ENCODE measurements at regions not wholly inside any gene's neighbourhood (a gene's known extent, or its start where the extent isn't known, plus 50 kb on each side); places are given as distances from the start of the nearest gene placed in this dataset.

DNA sequence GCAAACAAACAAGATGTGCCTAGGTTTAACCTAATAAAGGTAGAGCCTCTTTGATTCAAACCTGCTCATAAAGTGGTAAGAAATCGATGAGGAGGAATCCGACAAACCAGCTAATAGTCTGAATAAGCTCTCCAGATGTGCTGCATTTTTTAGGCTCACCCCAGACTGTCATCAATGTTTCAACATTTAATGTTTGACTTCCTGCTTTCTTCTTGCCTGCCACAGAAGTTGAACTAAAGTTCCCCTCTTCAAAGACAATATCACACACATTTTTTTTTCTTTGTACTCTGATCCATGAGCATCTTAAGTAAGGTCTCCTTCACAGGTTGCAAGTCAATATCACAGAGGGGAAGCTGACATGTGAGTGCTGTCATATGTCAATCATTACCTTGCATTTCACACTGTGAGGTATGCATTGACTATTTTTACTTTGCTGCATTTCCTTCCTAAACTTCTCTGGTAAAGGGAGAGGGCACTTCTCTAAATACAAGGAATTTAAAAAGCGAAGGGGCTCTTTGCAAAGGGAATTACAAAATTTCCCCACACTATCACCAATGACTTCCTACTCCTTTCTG, 172.3 kb upstream of the MCTP2 start:
- DNase-seq (ENCODE audit: low read depth in 4 of 4, low spot score in 3 of 4), result no peak

DNA sequence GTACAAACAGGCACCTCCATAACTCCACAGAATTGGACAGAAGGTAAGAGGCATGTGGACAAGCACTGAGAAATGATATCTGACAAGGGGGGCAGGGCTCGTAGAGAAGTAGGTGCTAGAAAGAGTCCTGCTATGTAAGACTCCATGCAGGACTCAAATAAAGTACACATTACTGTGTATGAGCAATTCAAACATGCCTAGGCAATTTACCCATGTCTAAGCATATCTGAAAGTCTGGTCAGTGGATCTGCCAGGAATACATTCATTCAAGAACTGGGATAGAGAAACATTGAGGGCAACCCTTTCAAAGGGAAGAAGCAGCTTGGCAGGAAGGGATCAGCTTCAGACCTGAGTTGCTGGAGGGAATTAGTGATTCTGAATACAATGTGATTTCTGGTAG, 174.1 kb upstream of the MCTP2 start:
- no peak for DNase-seq (ENCODE audit: low read depth in 4 of 4, low spot score in 3 of 4)

DNA sequence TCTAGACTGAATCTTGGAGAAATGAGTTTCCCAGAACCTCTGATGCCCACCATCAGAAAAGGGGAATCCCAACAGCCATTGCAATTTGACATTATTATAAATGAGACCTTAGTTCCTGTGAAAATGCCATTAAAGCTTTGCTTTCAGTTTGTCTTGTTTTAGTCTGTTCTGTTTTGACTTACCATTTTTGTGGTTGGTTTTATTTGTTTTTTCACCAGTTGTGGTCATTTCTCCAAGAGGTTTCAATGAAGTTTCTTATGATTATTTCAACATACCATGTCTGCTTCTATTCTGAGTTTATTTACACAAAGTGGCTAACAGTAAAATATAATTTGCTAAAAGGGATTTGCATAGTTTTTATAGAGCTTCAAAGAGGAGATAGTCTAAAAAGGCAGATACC, 175.0 kb upstream of the MCTP2 start:
- no peak for DNase-seq (ENCODE audit: low read depth in 4 of 4, low spot score in 3 of 4)

GRCh38 chr15:94053626-94054025, 177.7 kb upstream of the MCTP2 start:
- DNase-seq (ENCODE audit: low read depth in 4 of 4, low spot score in 3 of 4), result no peak

GRCh38 chr15:94052711-94053110, 178.7 kb upstream of the MCTP2 start:
- no peak for DNase-seq (ENCODE audit: low read depth in 4 of 4, low spot score in 3 of 4)

GRCh38 chr15:94047566-94047965, 183.8 kb upstream of the MCTP2 start:
- DNase-seq (ENCODE audit: low read depth in 4 of 4, low spot score in 3 of 4), result no peak

GRCh38 chr15:94042180-94042928, 189.0 kb upstream of the MCTP2 start:
- no peak for DNase-seq (ENCODE audit: low read depth in 4 of 4, low spot score in 3 of 4)

DNA sequence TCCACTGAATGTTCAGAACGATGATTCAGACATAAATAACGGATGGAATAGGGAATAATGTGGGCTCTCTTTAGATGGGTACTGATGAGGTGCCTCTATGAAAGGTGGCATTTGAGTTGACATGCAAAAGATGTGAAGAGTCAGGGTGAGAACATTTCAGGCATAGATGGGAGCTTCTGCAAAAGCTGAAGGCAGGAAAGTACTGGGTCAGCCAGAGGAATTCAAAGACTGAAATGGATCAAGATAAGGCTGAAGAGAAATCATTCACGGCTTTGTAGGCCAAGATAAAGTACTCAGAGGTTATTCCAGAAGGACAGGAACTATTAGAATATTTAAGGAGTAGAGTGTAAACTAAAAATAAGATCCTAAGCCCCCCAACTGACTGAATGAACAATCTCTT, 189.6 kb upstream of the MCTP2 start:
- DNase-seq (ENCODE audit: low read depth in 4 of 4, low spot score in 3 of 4), result no peak

DNA sequence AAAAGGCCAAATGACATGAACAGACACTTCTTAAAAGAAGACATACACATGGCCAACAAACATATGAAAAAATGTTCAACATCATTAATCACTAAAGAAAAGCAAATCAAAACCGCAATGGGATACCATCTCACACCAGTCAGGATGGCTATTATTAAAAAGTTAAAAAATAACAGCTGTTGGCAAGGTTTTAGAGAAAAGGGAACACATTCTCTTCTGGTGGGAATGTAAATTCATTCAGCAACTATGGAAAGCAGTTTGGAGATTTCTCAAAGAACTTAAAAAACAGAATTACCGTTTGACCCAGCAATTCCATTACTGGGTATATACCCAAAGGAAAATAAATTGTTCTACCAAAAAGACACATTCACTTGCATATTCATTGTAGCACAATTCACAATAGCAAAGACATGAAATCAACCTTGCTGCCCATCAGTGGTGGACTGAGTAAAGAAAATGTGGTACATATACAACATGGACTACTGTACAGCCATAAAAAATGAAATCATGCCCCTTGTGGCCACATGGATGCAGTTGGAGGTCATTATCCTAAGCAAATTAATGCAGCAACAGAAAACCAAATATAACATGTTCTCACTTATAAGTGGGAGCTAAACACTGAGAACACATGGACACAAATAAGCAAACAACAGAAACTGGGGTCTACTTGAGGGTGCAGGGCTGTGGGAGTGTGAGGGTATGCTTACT, 190.7 kb upstream of the MCTP2 start:
- no peak for DNase-seq (ENCODE audit: low read depth in 4 of 4, low spot score in 3 of 4)

DNA sequence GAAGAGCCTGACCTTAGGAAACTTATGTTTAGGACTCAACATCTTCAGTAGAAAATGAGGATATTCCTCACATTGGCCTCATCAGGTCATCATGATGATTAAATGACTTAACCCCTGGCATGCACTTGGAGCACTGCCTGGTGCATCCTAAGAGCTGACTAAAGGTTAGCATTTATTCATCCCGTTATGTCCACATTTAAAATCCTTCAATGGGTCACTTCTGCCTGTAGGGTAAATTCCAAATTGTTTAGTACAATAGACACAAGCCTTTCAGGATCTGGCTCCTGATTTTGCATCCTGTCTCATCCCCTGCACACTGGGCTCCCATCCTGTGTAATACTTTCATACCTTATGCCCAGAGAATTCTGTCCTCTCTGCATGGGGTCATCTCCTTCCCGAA, 195.2 kb upstream of the MCTP2 start:
- no peak for DNase-seq (ENCODE audit: low read depth in 4 of 4, low spot score in 3 of 4)

DNA sequence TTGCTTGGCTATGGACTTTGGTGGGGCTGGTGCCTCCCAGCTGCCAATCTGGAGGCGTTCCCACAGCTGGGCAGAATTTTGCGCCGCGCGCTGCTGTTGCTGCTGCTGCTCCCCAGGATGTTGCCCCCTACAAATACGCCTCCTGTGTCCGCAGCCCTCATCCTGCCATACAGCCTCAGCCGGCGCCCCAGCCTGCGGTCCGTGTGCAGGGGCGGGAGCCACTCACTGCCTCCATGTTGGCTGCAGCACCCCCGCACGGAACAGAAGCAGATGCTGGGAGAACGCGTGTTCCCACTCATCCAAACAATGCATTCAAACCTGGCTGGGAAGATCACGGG, 197.7 kb upstream of the MCTP2 start:
- no peak for DNase-seq (ENCODE audit: low read depth in 4 of 4, low spot score in 3 of 4)

GRCh38 chr15:94033014-94033682, 198.2 kb upstream of the MCTP2 start:
- DNase-seq (ENCODE audit: low read depth in 4 of 4, low spot score in 3 of 4), result no peak

GRCh38 chr15:94032571-94032970, 198.8 kb upstream of the MCTP2 start:
- DNase-seq (ENCODE audit: low read depth in 4 of 4, low spot score in 3 of 4), result no peak

GRCh38 chr15:94031072-94031471, 200.3 kb upstream of the MCTP2 start:
- no peak for DNase-seq (ENCODE audit: low read depth in 4 of 4, low spot score in 3 of 4)

GRCh38 chr15:94029495-94029894, 201.9 kb upstream of the MCTP2 start:
- DNase-seq (ENCODE audit: low read depth in 4 of 4, low spot score in 3 of 4), result no peak

- no peak for DNase-seq (ENCODE audit: low read depth in 4 of 4, low spot score in 3 of 4)
These were observed 202.6 kb upstream of the MCTP2 start for GRCh38 chr15:94028809-94029208.

DNA sequence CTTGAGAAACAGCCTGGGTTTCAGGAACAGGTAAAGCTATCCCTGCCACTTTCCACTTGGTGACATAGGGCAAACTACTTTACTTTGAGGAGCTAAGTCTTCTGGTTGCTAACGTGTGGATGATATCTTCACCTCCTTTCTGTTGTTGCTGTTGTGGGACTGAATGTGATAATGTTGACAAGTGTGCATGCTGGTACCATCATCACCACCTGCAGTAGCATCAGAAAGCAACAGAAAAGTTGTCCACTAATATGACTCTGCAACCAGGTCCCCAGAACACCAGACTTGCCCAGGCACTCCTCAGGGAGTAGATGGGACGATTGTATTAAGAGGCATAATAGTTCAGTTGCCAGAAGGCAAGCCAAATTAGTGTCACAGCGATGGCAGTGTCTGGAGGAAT, 203.2 kb upstream of the MCTP2 start:
- DNase-seq (ENCODE audit: low read depth in 4 of 4, low spot score in 3 of 4), result no peak

- DNase-seq (ENCODE audit: low read depth in 4 of 4, low spot score in 3 of 4), result no peak
These were observed 203.8 kb upstream of the MCTP2 start for GRCh38 chr15:94027581-94027980.

- no peak for DNase-seq (ENCODE audit: low read depth in 4 of 4, low spot score in 3 of 4)
These were observed 204.7 kb upstream of the MCTP2 start for GRCh38 chr15:94026458-94027304.

- no peak for DNase-seq (ENCODE audit: low read depth in 4 of 4, low spot score in 3 of 4)
These were observed 207.8 kb upstream of the MCTP2 start for GRCh38 chr15:94023531-94023930.
